GM18498 (cell line): ENCODE measurements at regions not wholly inside any gene's neighbourhood (a gene's known extent, or its start where the extent isn't known, plus 50 kb on each side); places are given as distances from the start of the nearest gene placed in this dataset.

Experiments used
- ATAC-seq: cut with Tn5 transposase; IDR thresholded peaks from one replicate; pipeline ENCODE4 v1.9.1; 2021; ENCODE audit warnings: mild to moderate bottlenecking, moderate library complexity; ENCODE audit not compliant: unreplicated experiment

DNA sequence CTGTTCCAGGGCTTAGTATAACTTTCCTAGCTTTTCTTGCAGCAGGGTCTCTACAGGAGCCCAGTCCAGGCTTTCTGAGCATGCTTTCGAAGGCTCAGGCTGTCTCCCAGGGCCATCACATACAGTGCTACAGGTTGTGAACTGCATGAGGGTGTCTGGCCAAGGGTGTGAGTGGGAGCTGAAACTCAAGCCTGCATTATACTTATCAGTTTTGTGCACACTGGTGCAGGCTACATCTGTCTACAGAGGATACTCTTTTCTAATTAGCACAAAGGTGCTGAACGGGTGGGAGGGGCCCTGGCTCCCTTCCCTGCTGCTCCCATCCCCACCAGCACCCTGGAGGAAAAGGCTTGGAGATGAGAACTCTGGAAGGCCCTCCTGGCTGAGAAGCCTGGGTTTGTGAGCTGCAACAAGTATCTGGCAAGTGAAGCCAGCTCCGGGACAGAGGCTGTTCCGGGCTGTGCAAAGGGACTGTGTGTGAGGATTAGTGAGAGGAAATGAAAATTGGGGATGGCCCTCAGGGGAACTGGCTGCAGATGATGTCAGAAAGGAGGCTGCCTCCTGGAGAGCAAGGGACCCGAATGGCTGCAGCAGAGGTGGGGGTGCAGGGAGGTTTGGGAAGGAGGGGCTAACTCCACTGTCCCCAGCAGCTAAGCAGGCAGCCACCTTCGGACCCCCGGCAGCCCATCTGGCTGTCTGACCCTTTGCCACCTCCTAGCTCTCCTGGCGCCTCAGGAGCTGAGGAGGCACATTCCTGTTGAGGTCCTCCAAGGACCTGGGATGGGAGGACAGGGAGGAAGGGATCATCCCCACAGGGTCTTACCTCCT, 68.5 kb downstream of the EFNB1 start:
- no peak for ATAC-seq

DNA sequence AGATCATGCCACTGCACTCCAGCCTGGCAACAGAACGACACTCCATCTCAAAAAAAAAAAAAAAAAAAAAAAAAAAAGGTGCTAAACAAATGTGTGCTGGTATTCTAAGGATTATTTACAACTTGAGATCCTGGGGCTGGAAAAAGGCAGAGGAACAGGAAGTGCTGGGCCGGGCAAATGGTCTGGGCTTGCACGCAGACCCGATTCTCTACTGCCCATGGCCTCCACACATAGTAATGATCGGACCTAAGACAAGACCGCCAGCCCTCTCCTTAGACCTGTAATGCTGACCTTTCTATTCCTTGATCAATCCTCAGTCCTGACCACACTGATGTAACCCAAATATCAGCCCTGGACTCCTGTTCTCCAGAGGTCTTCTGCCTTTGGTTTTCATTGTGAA, 67.8 kb downstream of the EFNB1 start:
- no peak for ATAC-seq

DNA sequence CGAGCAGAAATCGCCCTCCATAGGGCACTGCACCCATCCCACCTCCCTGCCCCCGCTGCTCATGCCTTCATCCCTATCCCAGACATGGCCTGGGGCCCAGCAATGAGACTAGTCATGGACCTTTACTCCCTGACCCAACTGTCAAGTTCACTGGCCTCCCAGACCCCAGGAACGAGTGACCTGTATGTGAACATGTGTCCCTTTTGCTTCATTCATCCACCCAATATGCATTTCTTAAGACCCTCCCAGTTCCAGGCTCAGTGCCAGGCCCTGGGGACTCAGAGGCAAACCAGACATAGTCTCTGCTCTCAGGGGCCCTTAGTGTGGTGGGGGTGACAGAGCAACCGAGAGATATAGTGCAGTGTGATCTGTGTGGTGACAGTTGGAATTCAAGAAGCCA, 67.0 kb downstream of the EFNB1 start:
- ATAC-seq, result no peak

DNA sequence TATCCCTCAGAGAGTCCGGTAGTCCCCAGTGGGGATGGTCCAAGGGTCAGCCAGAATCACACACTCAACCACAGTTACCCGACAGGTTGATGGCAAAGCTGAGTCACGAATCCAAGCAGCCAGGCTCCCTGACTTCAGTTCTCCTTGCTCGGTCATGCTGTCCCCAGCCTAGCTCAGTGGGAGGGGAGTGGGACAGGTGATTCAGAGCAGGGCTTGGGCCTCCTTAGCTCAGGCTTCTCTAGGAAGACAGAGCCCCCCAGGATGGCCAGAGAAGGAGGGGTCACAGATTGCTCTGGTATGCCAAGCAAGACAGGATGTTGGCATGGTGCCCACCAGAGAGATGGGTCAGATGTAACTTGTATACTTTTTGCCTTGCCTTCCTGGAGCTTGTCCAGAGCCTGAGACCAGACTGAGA, 66.5 kb downstream of the EFNB1 start:
- ATAC-seq, result no peak

DNA sequence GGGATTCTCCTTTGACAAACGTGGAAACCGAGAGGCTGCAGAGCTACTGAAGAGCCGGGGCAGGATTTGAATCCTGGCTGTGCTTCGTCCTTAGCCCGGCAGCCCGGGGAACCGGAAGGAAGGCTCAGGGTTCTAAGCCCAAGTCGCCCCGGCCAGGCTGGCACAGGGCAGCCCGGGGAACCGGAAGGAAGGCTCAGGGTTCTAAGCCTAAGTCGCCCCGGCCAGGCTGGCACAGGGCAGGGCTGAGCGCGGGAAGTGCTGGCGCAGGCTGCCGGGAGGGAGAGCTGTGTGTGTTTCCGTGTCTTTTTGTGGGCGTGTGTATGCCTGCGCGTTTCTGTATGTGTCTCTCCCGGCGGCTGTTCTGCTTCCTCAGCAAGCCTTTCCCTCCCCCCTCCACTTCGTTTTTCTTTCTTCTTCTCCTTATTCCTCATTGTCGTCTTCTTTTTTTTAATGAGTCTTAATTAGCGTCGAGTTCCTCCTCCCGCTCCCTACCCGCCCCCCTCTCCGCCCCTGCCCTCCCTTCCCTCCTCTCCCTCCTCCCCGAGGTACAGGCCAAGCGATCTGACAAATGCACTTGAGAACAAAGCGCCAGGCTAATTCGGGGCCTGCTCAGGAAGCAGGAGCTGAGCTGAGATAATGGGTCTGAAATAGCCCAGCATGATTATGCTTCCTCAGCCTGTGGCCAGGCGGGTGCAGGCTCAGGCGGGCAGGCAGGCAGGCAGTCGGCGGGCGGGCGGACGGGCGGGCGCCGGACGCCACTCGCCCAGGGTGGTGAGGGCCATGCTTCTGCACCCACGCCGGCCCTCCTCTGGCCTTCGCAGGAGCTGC, 65.9 kb downstream of the EFNB1 start:
- ATAC-seq, result no peak

DNA sequence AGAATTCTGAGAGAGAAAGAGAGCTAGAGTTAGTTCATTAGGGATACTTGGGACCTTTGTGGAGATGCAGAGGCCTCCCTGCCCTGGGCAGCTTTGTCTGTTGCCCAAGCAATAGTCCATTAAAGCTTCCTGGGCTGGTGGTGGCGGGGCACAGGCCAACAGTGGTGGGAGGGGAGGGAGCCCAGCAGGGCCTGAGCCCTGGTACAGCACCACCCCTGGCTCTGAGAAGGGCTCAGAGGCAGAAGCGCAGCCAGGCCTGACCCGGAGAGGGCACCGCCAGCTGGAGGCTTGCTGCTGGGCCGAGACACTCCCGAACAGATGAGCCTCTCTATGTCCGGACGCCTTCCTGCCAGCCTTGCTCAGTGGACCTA, 65.3 kb downstream of the EFNB1 start:
- ATAC-seq, result no peak

DNA sequence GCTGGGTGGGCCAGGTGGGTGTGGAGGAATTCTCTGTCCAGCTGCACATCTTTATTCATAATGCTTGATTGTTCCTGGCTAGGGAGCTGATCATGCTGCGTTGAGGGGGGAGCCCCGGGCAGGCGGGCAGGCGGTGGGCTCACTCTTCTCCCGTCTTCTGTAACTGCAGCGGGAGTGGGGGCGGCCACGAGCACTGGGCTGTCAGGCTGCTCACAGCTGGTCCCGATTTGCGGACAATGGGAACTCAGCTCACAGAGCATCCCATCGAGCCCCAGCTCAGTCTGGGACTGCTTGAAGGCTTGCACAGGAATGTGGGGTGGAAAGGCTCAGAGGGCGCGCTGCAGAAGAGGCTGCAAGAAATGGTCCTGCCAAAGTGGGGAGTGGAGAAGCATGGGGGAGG, 63.8 kb downstream of the EFNB1 start:
- ATAC-seq, result no peak

DNA sequence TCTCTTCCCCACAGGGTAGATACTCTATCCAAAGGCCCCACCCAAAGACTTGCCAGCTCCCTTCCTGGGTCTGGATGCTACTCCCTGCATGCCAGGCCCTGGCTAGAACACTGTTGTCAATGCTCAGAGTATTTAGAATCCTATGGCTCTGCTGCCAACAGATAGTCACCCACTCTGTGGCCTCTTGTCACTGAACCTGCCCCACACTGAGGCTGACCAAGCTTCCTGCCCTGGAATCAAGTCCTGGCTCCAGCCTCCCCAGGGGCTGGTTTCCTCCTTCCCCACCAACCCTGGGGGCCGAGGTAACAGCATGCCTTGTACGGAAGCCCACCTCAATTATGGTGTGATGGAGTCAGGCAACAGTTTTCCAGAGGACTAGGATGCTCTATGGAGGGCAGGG, 63.3 kb downstream of the EFNB1 start:
- ATAC-seq, result no peak
